ENCODE measurements at regions not wholly inside any gene's neighbourhood (a gene's known extent, or its start where the extent isn't known, plus 50 kb on each side); places are given as distances from the start of the nearest gene placed in this dataset.

- no peak for TF ChIP-seq CTCF (IDR thresholded peaks at IDR 0.05; ENCODE audit: extremely low read depth, insufficient read depth, missing control alignments)
- no peak for DNase-seq (ENCODE audit: low spot score)
- in situ Hi-C loops (cut with MboI; ENCODE audit: low pct_unique_long_range_greater_than_20kb, low sequenced_read_pairs, unreplicated experiment): no loop called here
Measured at GRCh38 chr14:82837611-82838140, 1304.0 kb upstream of the SEL1L start.

DNA sequence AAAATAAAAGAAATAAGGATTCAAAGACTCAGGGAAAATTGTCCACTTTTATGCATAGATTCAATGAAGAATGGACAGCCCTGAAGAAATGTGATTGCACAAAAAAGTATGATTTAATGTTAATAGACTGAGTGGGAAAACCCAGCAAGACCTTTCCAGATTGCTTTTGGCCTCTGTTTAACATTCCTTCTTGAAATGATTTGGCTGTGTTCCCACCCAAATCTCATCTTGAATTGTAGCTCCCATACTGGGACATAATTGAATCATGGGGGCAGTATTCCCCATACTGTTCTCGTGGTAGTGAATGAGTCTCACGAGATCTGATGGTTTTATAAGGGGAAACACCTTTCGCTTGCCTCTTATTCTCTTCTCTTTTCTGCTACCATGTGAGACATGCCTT lies 1316.9 kb upstream of the SEL1L start:
- in situ Hi-C loops (cut with MboI; ENCODE audit: low pct_unique_long_range_greater_than_20kb, low sequenced_read_pairs, unreplicated experiment): no loop called here
- DNase-seq (ENCODE audit: low spot score): no peak
- TF ChIP-seq CTCF (IDR thresholded peaks at IDR 0.05; ENCODE audit: extremely low read depth, insufficient read depth, missing control alignments): no peak

GRCh38 chr14:82854131-82854530 lies 1320.5 kb upstream of the SEL1L start:
- TF ChIP-seq CTCF (IDR thresholded peaks at IDR 0.05; ENCODE audit: extremely low read depth, insufficient read depth, missing control alignments): no peak
- in situ Hi-C loops (cut with MboI; ENCODE audit: low pct_unique_long_range_greater_than_20kb, low sequenced_read_pairs, unreplicated experiment): no loop called here
- no peak for DNase-seq (ENCODE audit: low spot score)

GRCh38 chr14:82854901-82855300 lies 1321.2 kb upstream of the SEL1L start:
- no peak for DNase-seq (ENCODE audit: low spot score)
- TF ChIP-seq CTCF (IDR thresholded peaks at IDR 0.05; ENCODE audit: extremely low read depth, insufficient read depth, missing control alignments): no peak
- in situ Hi-C loops (cut with MboI; ENCODE audit: low pct_unique_long_range_greater_than_20kb, low sequenced_read_pairs, unreplicated experiment): no loop called here

- peak; percentile 37 for TF ChIP-seq CTCF (IDR thresholded peaks at IDR 0.05; ENCODE audit: extremely low read depth, insufficient read depth, missing control alignments)
- DNase-seq (ENCODE audit: low spot score): peak; percentile 4
- in situ Hi-C loops (cut with MboI; ENCODE audit: low pct_unique_long_range_greater_than_20kb, low sequenced_read_pairs, unreplicated experiment): no loop called here
Measured at GRCh38 chr14:82855912-82856391, 1322.3 kb upstream of the SEL1L start.

- no peak for TF ChIP-seq CTCF (IDR thresholded peaks at IDR 0.05; ENCODE audit: extremely low read depth, insufficient read depth, missing control alignments)
- in situ Hi-C loops (cut with MboI; ENCODE audit: low pct_unique_long_range_greater_than_20kb, low sequenced_read_pairs, unreplicated experiment): no loop called here
- DNase-seq (ENCODE audit: low spot score): no peak
Measured at GRCh38 chr14:82861313-82861712, 1327.7 kb upstream of the SEL1L start.

- no peak for DNase-seq (ENCODE audit: low spot score)
- peak; percentile 21 for TF ChIP-seq CTCF (IDR thresholded peaks at IDR 0.05; ENCODE audit: extremely low read depth, insufficient read depth, missing control alignments)
- in situ Hi-C loops (cut with MboI; ENCODE audit: low pct_unique_long_range_greater_than_20kb, low sequenced_read_pairs, unreplicated experiment): no loop called here
Measured at GRCh38 chr14:82872494-82872893, 1338.8 kb upstream of the SEL1L start.
